ENCODE measurements at regions not wholly inside any gene's neighbourhood (a gene's known extent, or its start where the extent isn't known, plus 50 kb on each side); places are given as distances from the start of the nearest gene placed in this dataset.

GRCh38 chr10:36578306-36578705 lies 547.1 kb upstream of the ANKRD30A start:
- WGBS (ENCODE audit: insufficient coverage, insufficient replicate concordance, low lambda C conversion rate, missing lambda C conversion rate) = 27% methylated on average over 4 of the region's 5 CpGs
- no peak for ATAC-seq
- Histone ChIP-seq H3K79me2 (ENCODE audit: control insufficient read depth, insufficient read depth, low read length) (no peaks in the 10 kb centered on the region), H4K20me1 (ENCODE audit: control insufficient read depth, insufficient read depth) (no peaks in the 10 kb centered on the region), H3K9me3 (replicated peaks; ENCODE audit: control insufficient read depth, insufficient read depth, low read length) (no peaks in the 10 kb centered on the region), H3K4me3 (no peak overlapping the region), H2AFZ (ENCODE audit: control insufficient read depth, low read depth, low read length) (no peak overlapping the region), H3K36me3 (ENCODE audit: control insufficient read depth in 2 of 2, insufficient read depth in 2 of 2, low read length in 1 of 2) (no peaks in the 10 kb centered on the region), H3K9ac (ENCODE audit: control insufficient read depth, insufficient read depth, low read length) (no peak overlapping the region), H3K4me1 (ENCODE audit: control insufficient read depth, insufficient read depth, low read length) (no peaks in the 10 kb centered on the region), H3K27me3 (replicated peaks in 1 of 2; ENCODE audit: control insufficient read depth in 2 of 2, insufficient read depth in 2 of 2, low read length in 1 of 2) (no peaks in the 10 kb centered on the region), H3K27ac (ENCODE audit: control insufficient read depth, insufficient read depth) (no peak overlapping the region), H3K4me2 (ENCODE audit: control insufficient read depth, insufficient read depth) (no peak overlapping the region)
- BruUV-seq (replicated peaks) = no TSS peak
- no peak for FAIRE-seq
- ChIA-PET POLR2A (no interaction called here), CTCF (interaction anchor here (0.6 kb wide), 1 partner anchor 9 kb away, joined by 3 read pairs; no protein-coding TSS in a partner anchor), RAD21 (ENCODE audit: unreplicated experiment) (no interaction called here), SMC1A (ENCODE audit: uncharacterized antibody, unreplicated experiment) (no interaction called here)
- in situ Hi-C loops (cut with MboI) = no loop called here
- intact Hi-C loops (cut with micrococcal nuclease; ENCODE audit: unreplicated experiment) = no loop called here
- DNase-seq (ENCODE audit: low read depth, low spot score) = no peak
- TF ChIP-seq SIX5 (IDR thresholded peaks at IDR 0.05; ENCODE audit: low read depth, low read length, severe bottlenecking) (no peak), ASH2L (IDR thresholded peaks at IDR 0.05; ENCODE audit: borderline replicate concordance, low read depth) (no peak), BMI1 (IDR thresholded peaks at IDR 0.05; ENCODE audit: borderline replicate concordance) (no peak), IKZF1 (conservative IDR thresholded peaks at IDR 0.05) (no peak), PKNOX1 (IDR thresholded peaks at IDR 0.05) (no peak), ZNF217 (IDR thresholded peaks at IDR 0.05) (no peak), SKIL (IDR thresholded peaks at IDR 0.05; ENCODE audit: low read depth, poor library complexity, severe bottlenecking) (no peak), NR2F1 (conservative IDR thresholded peaks at IDR 0.05) (no peak), NR2C1 (IDR thresholded peaks at IDR 0.05) (no peak), SREBF1 (IDR thresholded peaks at IDR 0.05; ENCODE audit: low read length) (no peak), MAX (IDR thresholded peaks at IDR 0.05; ENCODE audit: low read depth, low read length) (no peak), SMAD1 (IDR thresholded peaks at IDR 0.05; ENCODE audit: low read depth, partially characterized antibody) (no peak), MEF2A (IDR thresholded peaks at IDR 0.05; ENCODE audit: insufficient read depth, low read depth, low read length) (no peak), NFYB (IDR thresholded peaks at IDR 0.05; ENCODE audit: insufficient read depth, low read depth, low read length) (no peak), EZH2 (IDR thresholded peaks at IDR 0.05; ENCODE audit: borderline replicate concordance, control insufficient read depth, low read depth, low read length) (no peak), GABPA (IDR thresholded peaks at IDR 0.05; ENCODE audit: low read depth) (no peak), HCFC1 (IDR thresholded peaks at IDR 0.05; ENCODE audit: low read length) (no peak), BACH1 (IDR thresholded peaks at IDR 0.05; ENCODE audit: borderline replicate concordance) (no peak)
